PC-9 (cell line): ENCODE measurements at regions not wholly inside any gene's neighbourhood (a gene's known extent, or its start where the extent isn't known, plus 50 kb on each side); places are given as distances from the start of the nearest gene placed in this dataset.

Experiments used
- BruUV-seq: library from RNA; stranded (reverse); fragments of 400-500 nt; replicated peaks from 2 replicates; lab custom pipeline; 2021; lab: Mats Ljungman, UMichigan
- CTCF ChIA-PET: fragments of 300-600 bp; sonication (Branson Sonifier 250); formaldehyde crosslinking; loops from one replicate; lab custom pipeline; 2022; ENCODE audit warnings: antibody characterized with exemption; lab: Charles Lee
- POLR2A ChIA-PET: fragments of 300-600 bp; sonication (Branson Sonifier 250); formaldehyde crosslinking; loops from one replicate; lab custom pipeline; 2022; ENCODE audit warnings: antibody characterized with exemption; ENCODE audit not compliant: unreplicated experiment; lab: Charles Lee
- DNase-seq, 2 experiments: peaks; one replicate each; pipeline versions ENCODE4 v3.0.0 to v3.0.0-alpha.2; 2015 to 2022; ENCODE audit warnings: mixed read lengths in 1 of 2
- H2AFZ ChIP-seq: fragments of 200-600 bp; sonication (generic); 2 replicates; pipeline ENCODE4 v1.8.1; 2017; ENCODE audit warnings: antibody characterized with exemption
- H3F3A ChIP-seq: fragments of 200-600 bp; sonication (generic); 2 replicates; pipeline ENCODE4 v1.8.1; 2017; ENCODE audit warnings: antibody characterized with exemption, mild to moderate bottlenecking, low read depth; ENCODE audit not compliant: insufficient read depth
- H3K27ac ChIP-seq: fragments of 200-600 bp; sonication (generic); 2 replicates; pipeline ENCODE4 v1.6.1; 2016; ENCODE audit warnings: mixed run types
- H3K27me3 ChIP-seq: fragments of 200-600 bp; sonication (generic); 2 replicates; pipeline ENCODE4 v1.6.1; 2016; ENCODE audit warnings: low read depth, mixed run types; ENCODE audit not compliant: insufficient read depth
- H3K36me3 ChIP-seq: fragments of 200-600 bp; sonication (generic); 2 replicates; pipeline ENCODE4 v1.6.1; 2016; ENCODE audit warnings: low read depth, mixed run types
- H3K4me1 ChIP-seq: fragments of 200-600 bp; sonication (generic); replicated peaks from 2 replicates; pipeline ENCODE4 v1.6.1; 2016; ENCODE audit warnings: mixed run types; ENCODE audit not compliant: insufficient read depth
- H3K4me2 ChIP-seq: fragments of 200-600 bp; sonication (generic); 2 replicates; pipeline ENCODE4 v1.6.1; 2017; ENCODE audit warnings: mixed run types
- H3K4me3 ChIP-seq: fragments of 200-600 bp; sonication (generic); 2 replicates; pipeline ENCODE4 v1.6.1; 2016; ENCODE audit warnings: mixed run types
- H3K79me2 ChIP-seq: fragments of 200-600 bp; sonication (generic); 2 replicates; pipeline ENCODE4 v1.6.1; 2017; ENCODE audit warnings: low read depth, mixed run types
- H3K9me2 ChIP-seq: fragments of 200-600 bp; sonication (generic); 2 replicates; pipeline ENCODE4 v1.8.1; 2017; ENCODE audit warnings: mild to moderate bottlenecking; ENCODE audit not compliant: insufficient read depth
- H3K9me3 ChIP-seq: fragments of 200-600 bp; sonication (generic); 2 replicates; pipeline ENCODE4 v1.8.1; 2016; ENCODE audit warnings: low read depth; ENCODE audit not compliant: insufficient read depth
- H4K20me1 ChIP-seq: fragments of 200-600 bp; sonication (generic); 2 replicates; pipeline ENCODE4 v1.8.1; 2017; ENCODE audit not compliant: insufficient read depth
- EZH2 ChIP-seq: fragments of 200-600 bp; sonication (generic); IDR thresholded peaks from 2 replicates; pipeline ENCODE4 v1.8.0; 2017; ENCODE audit warnings: antibody characterized with exemption, low read depth
- intact Hi-C: fragments of 100-400 bp; cut with micrococcal nuclease; formaldehyde crosslinking; loops from one replicate; pipeline ENCODE4 v1.10.0; 2022; ENCODE audit not compliant: unreplicated experiment
- TF ChIP-seq, protein P1 (sequence below): fragments of 200-600 bp; sonication (generic); conservative IDR thresholded peaks from 2 replicates; pipeline ENCODE4 v1.6.1; 2017; ENCODE audit warnings: mixed run types, antibody characterized with exemption, mild to moderate bottlenecking, moderate library complexity

GRCh38 chr4:41396869-41397268 is 140.1 kb downstream of the UCHL1 start:
- H4K20me1 ChIP-seq = no peaks in the 10 kb centered on the region
- 0 out of 2 replicates have a peak, but pooled peaks cover 7% of the 10 kb centered on the region for H3K36me3 ChIP-seq
- H3K9me3 ChIP-seq = no peaks in the 10 kb centered on the region
- H3F3A ChIP-seq = peaks cover 15% of the 10 kb centered on the region; the same call in 1 of the 2 replicates
- H3K9me2 ChIP-seq = no peaks in the 10 kb centered on the region
- H3K27ac ChIP-seq = no peak overlapping the region
- H3K4me3 ChIP-seq = no peak overlapping the region
- TF ChIP-seq, protein P1, sequence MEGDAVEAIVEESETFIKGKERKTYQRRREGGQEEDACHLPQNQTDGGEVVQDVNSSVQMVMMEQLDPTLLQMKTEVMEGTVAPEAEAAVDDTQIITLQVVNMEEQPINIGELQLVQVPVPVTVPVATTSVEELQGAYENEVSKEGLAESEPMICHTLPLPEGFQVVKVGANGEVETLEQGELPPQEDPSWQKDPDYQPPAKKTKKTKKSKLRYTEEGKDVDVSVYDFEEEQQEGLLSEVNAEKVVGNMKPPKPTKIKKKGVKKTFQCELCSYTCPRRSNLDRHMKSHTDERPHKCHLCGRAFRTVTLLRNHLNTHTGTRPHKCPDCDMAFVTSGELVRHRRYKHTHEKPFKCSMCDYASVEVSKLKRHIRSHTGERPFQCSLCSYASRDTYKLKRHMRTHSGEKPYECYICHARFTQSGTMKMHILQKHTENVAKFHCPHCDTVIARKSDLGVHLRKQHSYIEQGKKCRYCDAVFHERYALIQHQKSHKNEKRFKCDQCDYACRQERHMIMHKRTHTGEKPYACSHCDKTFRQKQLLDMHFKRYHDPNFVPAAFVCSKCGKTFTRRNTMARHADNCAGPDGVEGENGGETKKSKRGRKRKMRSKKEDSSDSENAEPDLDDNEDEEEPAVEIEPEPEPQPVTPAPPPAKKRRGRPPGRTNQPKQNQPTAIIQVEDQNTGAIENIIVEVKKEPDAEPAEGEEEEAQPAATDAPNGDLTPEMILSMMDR = no peak
- no peak for TF ChIP-seq EZH2
- no TSS peak for BruUV-seq
- H3K4me2 ChIP-seq = no peak overlapping the region
- DNase-seq = no peak
- H2AFZ ChIP-seq = no peak overlapping the region
- H3K79me2 ChIP-seq = peaks cover 80% of the 10 kb centered on the region
- no peaks in the 10 kb centered on the region for H3K27me3 ChIP-seq
- H3K4me1 ChIP-seq = peaks cover 16% of the 10 kb centered on the region
- ChIA-PET CTCF (interaction anchor here (0.6 kb wide), 1 partner anchor 209 kb away, joined by 6 read pairs; no protein-coding TSS in a partner anchor), POLR2A (no interaction called here)
- intact Hi-C loops = no loop called here

DNA sequence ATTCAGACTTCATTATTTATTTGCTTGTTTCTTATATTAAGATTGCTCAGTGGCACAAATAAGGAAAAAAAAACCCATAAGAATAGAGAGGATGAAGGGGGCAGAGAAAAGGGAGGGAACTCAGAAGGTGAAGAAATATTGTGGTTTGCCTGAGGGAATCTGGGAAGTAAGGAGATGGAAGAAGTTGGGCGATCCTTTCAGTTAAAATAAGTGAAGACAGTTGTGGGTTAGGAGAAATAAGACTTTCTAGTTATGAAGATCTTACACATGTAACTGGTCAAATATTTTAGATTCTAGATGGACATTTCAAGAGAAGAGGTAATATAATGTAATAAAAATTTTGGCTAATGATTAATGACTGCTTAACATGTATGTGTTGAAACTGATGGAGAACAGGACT is 138.7 kb upstream of the LIMCH1 start:
- Histone ChIP-seq H3K27ac (peak overlapping the region; percentile 15; the same call in 1 of the 2 replicates), H3K27me3 (no peaks in the 10 kb centered on the region), H3K9me3 (no peaks in the 10 kb centered on the region), H3K79me2 (peaks cover 71% of the 10 kb centered on the region), H3K36me3 (0 out of 2 replicates have a peak, but pooled peaks cover 7% of the 10 kb centered on the region), H3F3A (peaks cover 5% of the 10 kb centered on the region; the same call in 1 of the 2 replicates), H3K9me2 (no peaks in the 10 kb centered on the region), H3K4me1 (peaks cover 10% of the 10 kb centered on the region), H4K20me1 (no peaks in the 10 kb centered on the region), H3K4me2 (no peak overlapping the region), H2AFZ (no peak overlapping the region), H3K4me3 (no peak overlapping the region)
- POLR2A ChIA-PET = no interaction called here
- DNase-seq = no peak
- intact Hi-C loops = no loop called here
- CTCF ChIA-PET = interaction anchor here (0.5 kb wide), 1 partner anchor 511 kb away, joined by 3 read pairs; no protein-coding TSS in a partner anchor
- BruUV-seq = no TSS peak
- TF ChIP-seq EZH2 = no peak
- TF ChIP-seq, protein P1 = no peak

DNA sequence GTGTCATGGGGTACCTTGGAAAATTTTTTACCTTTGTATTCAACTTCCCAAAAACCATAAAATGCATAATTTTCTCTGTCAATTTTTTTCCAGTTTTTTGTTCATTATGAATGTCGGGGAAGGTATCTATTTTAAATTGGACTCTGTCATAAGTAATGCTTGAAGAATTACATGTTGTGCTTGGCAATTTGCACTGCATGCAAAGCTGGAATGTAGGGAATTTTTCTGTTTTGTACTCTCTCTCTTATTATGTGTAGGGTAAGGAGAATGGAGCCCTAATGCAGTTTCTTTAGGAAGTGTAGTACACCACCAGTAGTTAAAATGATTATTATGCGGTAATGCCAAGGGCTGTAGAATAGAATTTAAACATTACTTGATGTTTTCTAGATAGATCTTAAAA is 137.7 kb upstream of the LIMCH1 start:
- POLR2A ChIA-PET = no interaction called here
- intact Hi-C loops = no loop called here
- H3K27me3 ChIP-seq = no peaks in the 10 kb centered on the region
- 0 out of 2 replicates have a peak, but pooled peaks cover 4% of the 10 kb centered on the region for H3K4me1 ChIP-seq
- CTCF ChIA-PET = no interaction called here
- no peaks in the 10 kb centered on the region for H3F3A ChIP-seq
- H2AFZ ChIP-seq = no peak overlapping the region
- BruUV-seq = no TSS peak
- no peaks in the 10 kb centered on the region for H3K9me3 ChIP-seq
- H3K4me3 ChIP-seq = no peak overlapping the region
- H4K20me1 ChIP-seq = no peaks in the 10 kb centered on the region
- no peak overlapping the region for H3K27ac ChIP-seq
- H3K9me2 ChIP-seq = no peaks in the 10 kb centered on the region
- H3K4me2 ChIP-seq = no peak overlapping the region
- peaks cover 71% of the 10 kb centered on the region for H3K79me2 ChIP-seq
- TF ChIP-seq, protein P1 = no peak
- TF ChIP-seq EZH2 = no peak
- H3K36me3 ChIP-seq = 0 out of 2 replicates have a peak, but pooled peaks cover 7% of the 10 kb centered on the region
- no peak for DNase-seq
